Activated naive CD8-positive, alpha-beta T cell (primary cell): ENCODE measurements at regions not wholly inside any gene's neighbourhood (a gene's known extent, or its start where the extent isn't known, plus 50 kb on each side); places are given as distances from the start of the nearest gene placed in this dataset.
"Not testable (repeated sequence)": the region's sequence is repeated elsewhere in the genome, so short reads cannot be mapped to it uniquely, and the experiment has no call there.

Source experiments
- H3K27ac Mint-ChIP-seq: one replicate; pipeline ENCODE4 v1.8.0; 2021; ENCODE audit warnings: mixed read lengths
- H3K27me3 Mint-ChIP-seq: one replicate; pipeline ENCODE4 v1.8.0; 2021; ENCODE audit warnings: mixed read lengths
- H3K36me3 Mint-ChIP-seq: one replicate; pipeline ENCODE4 v1.8.0; 2021; ENCODE audit warnings: mixed read lengths
- H3K4me1 Mint-ChIP-seq: one replicate; pipeline ENCODE4 v1.8.0; 2021; ENCODE audit warnings: low read depth, mixed read lengths
- H3K4me3 Mint-ChIP-seq: one replicate; pipeline ENCODE4 v1.8.0; 2021; ENCODE audit warnings: mild to moderate bottlenecking, mixed read lengths
- H3K9me3 Mint-ChIP-seq: one replicate; pipeline ENCODE4 v1.8.0; 2021; ENCODE audit warnings: low read depth, mixed read lengths

DNA sequence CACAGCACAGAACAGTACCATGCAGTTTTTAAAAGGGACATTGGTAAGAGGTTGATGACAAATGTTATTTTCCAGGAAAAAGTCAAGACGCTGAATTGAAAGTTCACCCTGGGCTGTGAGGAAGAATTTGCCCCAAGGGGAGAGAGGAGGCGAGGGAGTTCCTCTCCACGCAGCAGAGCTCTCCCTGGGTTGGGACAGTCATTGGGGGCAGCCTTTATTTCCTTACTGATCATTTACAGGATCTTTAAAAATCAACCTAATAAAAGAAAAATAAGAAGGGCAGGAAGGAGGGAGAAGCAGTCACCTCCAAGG is 49.9 kb upstream of the WNT7B start:
- H3K4me1 Mint-ChIP-seq, result peaks cover 7% of the 10 kb centered on the region
- peak overlapping the region; percentile 68 for H3K4me3 Mint-ChIP-seq
- peaks cover 20% of the 10 kb centered on the region for H3K27me3 Mint-ChIP-seq

DNA sequence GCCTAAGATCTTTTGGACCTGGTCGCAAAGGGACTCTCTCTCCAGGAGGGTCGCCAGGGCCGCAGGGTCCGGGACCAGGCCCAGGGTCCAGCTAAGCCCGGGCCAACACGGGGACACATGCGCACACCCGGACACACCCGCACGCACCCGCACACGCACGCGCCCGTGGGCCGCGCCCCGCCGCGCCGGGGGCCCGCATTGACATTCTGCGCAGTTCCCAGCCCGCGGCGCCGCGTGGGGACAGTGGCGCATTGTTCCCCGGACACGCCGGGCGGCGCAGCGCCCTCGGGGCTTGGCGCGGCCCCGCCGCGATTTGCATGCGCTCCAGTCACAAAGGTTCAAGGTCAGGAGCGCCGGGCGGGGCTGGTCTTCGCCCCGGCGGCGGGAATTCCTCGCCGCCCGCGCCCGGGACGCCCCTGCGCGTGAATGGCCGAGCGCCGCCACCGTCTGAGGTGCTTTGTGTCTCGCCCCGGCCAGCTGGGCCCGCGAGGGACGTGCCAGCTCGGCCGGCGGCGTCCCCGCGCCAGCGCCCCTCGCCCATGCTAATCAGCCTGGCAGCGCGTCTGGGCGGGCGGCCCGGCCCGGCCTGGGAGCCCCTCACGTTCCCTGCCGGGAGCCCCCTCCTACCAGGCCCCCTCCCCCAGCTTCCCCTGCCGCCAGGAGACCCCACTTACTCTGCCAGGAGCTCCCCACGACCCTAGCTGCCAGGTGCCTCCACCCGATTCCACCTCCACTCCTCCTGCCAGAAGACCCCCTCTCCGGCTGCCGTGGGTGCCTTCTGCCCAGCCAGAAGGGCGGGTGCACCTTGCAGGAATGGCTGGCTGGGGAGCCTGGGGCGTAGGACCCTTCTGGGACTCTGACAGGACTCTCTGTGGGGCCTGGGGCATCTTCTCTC is 50.5 kb upstream of the WNT7B start:
- Mint-ChIP-seq H3K4me3 (no peak overlapping the region), H3K27me3 (peaks cover 20% of the 10 kb centered on the region), H3K9me3 (no peaks in the 10 kb centered on the region), H3K4me1 (peaks cover 7% of the 10 kb centered on the region), H3K36me3 (no peaks in the 10 kb centered on the region), H3K27ac (no peak overlapping the region)

More for the DNA sequence above, 49.9 kb upstream of the WNT7B start:
- H3K27ac Mint-ChIP-seq, result no peak overlapping the region
- no peaks in the 10 kb centered on the region for H3K9me3 Mint-ChIP-seq
- no peaks in the 10 kb centered on the region for H3K36me3 Mint-ChIP-seq

DNA sequence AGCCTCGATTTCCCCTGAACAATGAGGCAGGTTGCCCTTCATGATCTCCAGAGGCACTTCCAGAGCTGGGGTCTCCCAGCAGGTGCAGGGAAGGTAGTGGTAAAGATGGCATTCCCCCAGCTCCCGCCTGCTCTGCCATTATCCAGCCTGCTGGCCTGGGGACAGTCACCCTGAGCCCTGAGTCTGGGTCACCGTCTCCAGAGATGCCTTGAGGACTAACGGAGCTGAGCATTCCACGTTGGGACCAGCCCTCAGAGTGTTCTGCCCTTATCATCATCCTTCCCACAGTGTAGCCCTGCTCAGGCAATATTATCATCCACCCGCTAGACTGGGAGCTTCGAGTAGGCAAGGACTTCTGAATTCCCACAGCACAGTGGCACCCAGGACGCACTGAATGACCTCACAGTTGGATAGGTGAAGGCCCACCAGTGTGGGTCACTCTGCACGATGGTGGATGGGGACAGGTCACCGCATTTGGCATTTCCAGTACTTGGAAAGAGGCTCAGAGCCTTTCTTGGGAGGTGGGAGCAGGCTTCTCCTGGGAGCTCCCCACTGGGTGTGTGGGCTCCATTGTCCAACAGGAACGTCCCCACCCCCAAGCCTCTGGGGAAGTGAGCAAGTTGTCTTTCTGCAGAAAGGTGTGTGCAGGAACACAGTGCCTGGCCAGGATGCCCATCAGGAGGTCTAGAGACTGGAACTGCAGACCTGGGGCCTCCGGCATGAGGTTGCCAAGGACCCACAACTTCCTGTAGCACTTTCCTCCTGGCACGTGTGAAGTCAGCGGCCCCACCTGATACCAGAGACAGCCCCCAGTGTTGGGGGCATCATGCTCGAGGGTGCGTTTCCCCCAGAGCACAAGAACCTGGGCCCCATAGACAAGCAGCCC is 51.4 kb upstream of the WNT7B start:
- Mint-ChIP-seq H3K27ac (no peak overlapping the region), H3K4me1 (peaks cover 7% of the 10 kb centered on the region), H3K36me3 (no peaks in the 10 kb centered on the region), H3K27me3 (peaks cover 20% of the 10 kb centered on the region), H3K9me3 (no peaks in the 10 kb centered on the region), H3K4me3 (no peak overlapping the region)

DNA sequence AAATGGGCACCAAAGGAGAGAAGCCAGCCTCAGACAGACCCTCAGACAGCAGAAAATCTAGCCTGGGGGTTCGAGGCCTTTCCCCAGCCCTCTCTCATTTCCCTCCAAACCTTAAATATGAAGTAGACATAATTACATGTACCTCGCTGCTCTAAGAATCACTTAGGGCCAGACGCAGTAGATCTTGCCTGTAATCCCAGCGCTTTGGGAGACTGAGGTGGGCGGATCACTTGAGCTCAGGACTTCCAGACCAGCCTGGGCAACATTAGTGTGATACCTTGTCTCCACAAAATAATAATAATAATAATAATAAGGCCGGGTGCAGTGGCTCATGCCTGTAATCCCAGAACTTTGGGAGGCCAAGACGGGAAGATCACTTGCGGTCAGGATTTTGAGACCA is 52.1 kb upstream of the WNT7B start:
- Mint-ChIP-seq H3K4me1 (peaks cover 7% of the 10 kb centered on the region), H3K36me3 (no peaks in the 10 kb centered on the region), H3K27ac (no peak overlapping the region), H3K9me3 (no peaks in the 10 kb centered on the region), H3K27me3 (peaks cover 20% of the 10 kb centered on the region), H3K4me3 (no peak overlapping the region)

DNA sequence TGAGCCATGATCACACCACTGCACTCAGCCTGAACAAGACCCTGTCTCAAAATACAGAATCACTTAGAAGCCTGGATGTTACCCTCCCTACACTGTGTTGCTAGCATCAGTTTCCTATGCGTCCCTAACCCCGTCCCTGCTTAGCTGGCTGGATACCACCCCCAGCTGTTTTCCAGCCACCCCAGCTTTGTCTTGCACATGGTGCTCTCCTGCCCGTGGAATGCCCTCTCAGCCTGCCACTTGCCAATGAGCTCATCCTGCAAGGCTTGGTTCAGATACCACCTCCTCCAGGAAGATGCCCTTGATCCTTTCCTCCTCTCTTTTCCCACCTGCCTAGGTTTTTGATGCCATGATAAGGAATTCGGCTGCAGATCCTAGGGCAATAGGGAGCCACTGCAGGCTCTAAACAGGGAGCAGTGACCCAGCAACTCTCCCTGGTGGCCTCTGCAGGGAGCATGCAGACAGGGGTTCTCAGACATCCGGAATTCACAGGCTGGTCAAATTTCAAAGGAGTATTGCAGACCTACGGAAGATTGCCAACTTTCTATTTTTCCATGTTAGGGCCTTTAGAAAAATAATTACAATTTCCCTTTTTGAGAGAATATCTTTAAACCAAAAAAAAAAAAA is 52.7 kb upstream of the WNT7B start:
- Mint-ChIP-seq H3K4me3 (no peak overlapping the region), H3K27ac (no peak overlapping the region), H3K36me3 (no peaks in the 10 kb centered on the region)

DNA sequence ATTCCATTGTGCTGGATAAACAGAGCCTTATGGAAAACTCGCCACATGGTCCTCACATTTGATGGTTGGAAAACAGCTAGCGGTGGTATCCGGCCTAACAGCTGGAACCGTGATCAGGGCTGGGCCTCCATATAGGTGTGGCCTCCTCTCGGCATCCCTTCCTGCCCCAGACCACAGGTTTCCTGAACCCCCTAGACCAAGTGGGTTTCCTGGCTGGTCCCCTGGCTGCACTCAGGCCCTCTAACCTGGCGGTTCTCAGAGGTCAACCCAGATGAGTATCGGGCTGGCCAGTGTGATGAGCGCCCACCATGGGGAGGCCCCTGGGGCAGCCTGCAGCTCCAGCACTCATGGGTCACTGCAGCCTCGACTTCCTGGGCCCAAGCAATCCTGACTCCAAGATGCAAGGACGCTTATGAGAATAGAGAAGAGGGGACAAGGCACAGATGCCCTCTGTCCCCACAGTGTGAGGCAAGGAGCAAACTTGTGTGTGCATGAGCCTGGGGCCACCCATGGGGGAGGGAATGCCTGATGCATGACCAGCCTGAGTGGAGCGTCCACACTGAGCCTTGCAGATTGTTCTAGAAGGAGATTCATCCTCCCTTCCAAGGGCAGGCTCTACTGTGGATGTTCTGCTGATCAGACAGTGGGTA is 53.4 kb upstream of the WNT7B start:
- H3K9me3 Mint-ChIP-seq, result no peaks in the 10 kb centered on the region
- no peaks in the 10 kb centered on the region for H3K36me3 Mint-ChIP-seq
- no peak overlapping the region for H3K4me3 Mint-ChIP-seq
- peaks cover 13% of the 10 kb centered on the region for H3K4me1 Mint-ChIP-seq
- H3K27me3 Mint-ChIP-seq, result peaks cover 16% of the 10 kb centered on the region
- H3K27ac Mint-ChIP-seq, result no peak overlapping the region

More for the DNA sequence above, 52.7 kb upstream of the WNT7B start:
- Mint-ChIP-seq H3K4me1 (peaks cover 7% of the 10 kb centered on the region), H3K27me3 (peaks cover 17% of the 10 kb centered on the region), H3K9me3 (no peaks in the 10 kb centered on the region)

DNA sequence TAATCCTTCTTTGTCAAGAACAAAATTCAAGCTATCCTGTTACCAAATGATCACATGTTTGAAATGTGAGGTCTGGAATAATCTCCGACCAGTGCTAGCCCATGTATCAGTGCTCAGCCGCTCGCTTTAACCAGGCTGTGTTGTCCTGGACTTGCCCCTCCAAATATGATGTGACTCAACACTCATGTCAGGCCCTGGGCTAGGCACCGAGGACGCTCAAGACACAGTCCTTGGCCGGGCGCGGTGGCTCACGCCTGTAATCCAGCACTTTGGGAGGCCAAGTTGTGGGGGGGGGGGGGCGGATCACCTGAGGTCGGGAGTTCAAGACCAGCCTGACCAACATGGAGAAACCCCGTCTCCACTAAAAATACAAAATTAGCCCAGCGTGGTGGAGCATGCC is 54.1 kb upstream of the WNT7B start:
- Mint-ChIP-seq H3K4me1 (peaks cover 13% of the 10 kb centered on the region), H3K9me3 (no peaks in the 10 kb centered on the region), H3K27ac (no peak overlapping the region), H3K4me3 (no peak overlapping the region), H3K36me3 (no peaks in the 10 kb centered on the region), H3K27me3 (peaks cover 9% of the 10 kb centered on the region)

DNA sequence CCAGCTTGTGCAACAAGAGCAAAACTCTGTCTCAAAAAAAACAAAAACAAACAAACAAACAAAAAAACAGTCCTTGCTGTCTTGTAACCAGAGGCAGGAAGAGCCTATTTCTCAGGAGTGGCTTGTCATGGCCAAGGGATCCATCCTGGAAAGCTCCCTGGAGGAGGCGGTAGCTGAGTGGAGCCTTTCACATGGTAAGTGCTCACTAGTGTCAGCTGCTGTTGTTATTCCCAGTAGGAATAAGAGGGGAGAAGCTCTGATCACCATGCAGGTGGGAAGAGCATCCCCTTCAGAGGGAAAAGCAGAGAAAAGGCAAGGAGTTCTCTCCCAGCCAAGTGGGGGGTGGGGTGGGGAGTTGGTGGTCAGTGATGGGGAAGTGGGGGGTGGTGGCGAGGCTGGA is 54.6 kb upstream of the WNT7B start:
- H3K27me3 Mint-ChIP-seq, result peaks cover 4% of the 10 kb centered on the region
- H3K4me3 Mint-ChIP-seq, result no peak overlapping the region
- H3K27ac Mint-ChIP-seq, result no peak overlapping the region
- peaks cover 13% of the 10 kb centered on the region for H3K4me1 Mint-ChIP-seq
- H3K9me3 Mint-ChIP-seq, result no peaks in the 10 kb centered on the region
- no peaks in the 10 kb centered on the region for H3K36me3 Mint-ChIP-seq

DNA sequence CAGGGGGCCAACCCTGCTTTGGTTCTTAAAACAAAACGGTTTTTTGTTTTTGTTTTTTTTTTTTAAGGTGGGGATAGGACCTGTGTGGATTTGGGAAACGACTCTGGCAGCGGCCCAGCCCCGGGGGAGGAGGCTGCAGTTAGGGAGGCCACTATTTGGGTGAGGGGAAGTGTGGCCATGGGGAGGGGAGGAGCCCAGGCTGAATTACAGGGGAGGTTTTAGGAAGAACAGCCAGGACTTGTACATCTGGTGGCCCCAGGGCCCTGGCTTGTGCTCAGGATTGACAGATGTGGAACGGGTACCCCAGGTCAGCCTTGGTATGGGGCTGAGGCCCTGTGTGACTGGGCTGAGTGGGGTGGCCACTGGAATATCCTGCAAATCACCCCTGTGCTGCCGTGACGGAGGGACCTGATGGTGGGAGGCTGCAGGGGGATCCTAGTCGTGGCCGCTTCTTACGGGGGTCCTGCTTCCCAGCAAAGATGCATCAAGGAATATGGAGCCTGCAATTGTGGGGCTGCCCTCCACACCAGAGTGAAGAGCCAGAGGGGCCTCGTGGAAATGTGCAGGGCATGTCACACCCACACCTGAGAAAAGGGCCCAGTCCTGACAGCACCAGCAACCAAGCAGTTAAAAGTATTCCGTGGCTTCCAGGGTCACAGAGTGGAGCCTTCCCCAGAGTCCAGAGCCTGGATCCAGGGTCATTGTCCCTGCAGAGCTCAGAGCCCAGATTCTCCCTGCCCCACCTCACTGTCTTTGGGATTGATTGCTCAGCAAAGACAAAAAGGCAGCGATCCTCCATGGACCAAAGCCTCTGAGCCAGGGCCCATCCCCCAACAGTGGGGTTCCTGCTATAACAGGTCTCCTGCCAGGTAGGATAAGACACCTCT is 55.2 kb upstream of the WNT7B start:
- no peaks in the 10 kb centered on the region for H3K9me3 Mint-ChIP-seq
- no peaks in the 10 kb centered on the region for H3K27me3 Mint-ChIP-seq
- no peak overlapping the region for H3K4me3 Mint-ChIP-seq
- H3K4me1 Mint-ChIP-seq, result peaks cover 15% of the 10 kb centered on the region
- H3K36me3 Mint-ChIP-seq, result no peaks in the 10 kb centered on the region
- no peak overlapping the region for H3K27ac Mint-ChIP-seq

DNA sequence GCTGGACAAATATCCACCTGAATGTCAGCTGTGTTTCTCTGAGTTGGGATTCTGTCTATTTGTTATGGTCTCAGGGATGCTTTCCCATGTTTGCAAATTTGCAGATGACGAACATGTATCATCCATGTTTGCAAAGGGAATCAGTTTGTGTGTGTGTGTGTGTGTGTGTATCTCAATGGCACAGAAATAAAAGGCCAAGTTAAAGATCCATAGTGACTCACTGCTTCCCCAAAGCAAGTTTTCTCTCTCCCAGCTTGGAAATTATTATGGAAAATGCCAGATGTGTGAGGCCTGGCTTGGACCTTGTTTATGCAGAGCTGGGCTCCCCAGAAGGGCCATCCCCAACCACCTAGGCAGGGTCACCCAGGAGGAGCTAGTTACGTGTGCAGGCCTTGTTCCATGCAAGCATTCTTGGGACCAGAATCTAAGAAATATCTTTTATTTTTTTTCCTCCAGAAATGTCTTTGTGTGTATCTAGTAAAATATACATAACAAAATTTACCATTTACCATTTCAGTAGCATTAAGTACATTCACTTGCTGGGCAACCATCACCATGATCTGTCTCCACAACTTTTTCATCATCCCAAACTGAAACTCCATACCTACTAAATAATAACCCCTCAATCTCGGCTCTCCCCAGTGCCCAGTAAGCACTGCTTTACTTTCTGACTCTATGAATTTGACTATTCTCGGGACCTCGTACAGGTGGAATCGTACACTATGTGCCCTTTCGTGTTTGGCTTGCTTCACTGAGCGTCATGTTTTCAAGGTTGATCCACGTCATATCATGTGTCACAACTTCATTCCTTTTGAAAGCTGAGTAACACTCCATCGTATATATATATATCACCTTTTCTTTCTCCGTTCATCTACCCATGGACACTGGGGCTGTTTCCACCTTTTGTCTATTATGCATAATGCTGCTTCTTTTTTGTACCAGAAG is 56.6 kb upstream of the WNT7B start:
- Mint-ChIP-seq H3K27ac (no peak overlapping the region), H3K27me3 (no peaks in the 10 kb centered on the region)

DNA sequence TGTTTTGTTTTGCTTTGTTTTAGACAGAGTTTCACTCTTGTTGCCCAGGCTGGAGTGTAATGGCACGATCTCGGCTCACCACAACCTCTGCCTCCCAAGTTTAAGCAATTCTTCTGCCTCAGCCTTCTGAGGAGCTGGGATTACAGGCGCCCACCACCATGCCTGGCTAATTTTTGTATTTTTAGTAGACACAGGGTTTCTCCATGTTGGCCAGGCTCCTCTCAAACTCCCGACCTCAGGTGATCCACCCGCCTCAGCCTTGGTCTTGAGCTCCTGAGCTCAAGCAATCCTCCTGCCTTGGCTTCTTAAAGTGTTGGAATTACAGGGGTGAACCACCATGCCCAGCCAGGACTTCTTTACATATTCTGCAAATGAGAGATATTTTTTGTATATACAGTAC is 57.5 kb upstream of the WNT7B start:
- H3K27me3 Mint-ChIP-seq, H3K36me3 Mint-ChIP-seq, H3K9me3 Mint-ChIP-seq: not testable (repeated sequence)
- Mint-ChIP-seq H3K4me1 (peaks cover 14% of the 10 kb centered on the region), H3K4me3 (peak overlapping the region; percentile 76), H3K27ac (peak overlapping the region; percentile 34)

More for the DNA sequence above, 56.6 kb upstream of the WNT7B start:
- Mint-ChIP-seq H3K36me3 (no peaks in the 10 kb centered on the region), H3K4me1 (peaks cover 14% of the 10 kb centered on the region), H3K4me3 (no peak overlapping the region), H3K9me3 (no peaks in the 10 kb centered on the region)

DNA sequence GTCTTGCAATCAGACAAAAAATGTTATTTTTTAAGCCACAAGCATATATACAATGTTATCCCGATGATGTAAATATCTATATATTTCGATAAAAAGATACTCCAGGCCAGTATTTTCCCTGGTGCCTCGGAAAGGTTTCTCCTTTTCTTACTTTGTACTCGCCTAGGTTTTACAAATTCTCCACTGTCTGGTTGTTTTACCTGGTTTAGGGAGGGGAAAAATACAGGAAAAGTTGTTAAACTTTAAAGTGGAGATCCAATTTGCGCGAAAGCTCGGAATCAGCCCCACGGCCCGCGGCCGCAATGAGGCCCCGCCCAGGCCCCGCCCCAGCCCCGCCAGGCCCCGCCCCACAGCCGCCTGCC is 58.4 kb upstream of the WNT7B start:
- peak overlapping the region; percentile 34 for H3K27ac Mint-ChIP-seq
- H3K27me3 Mint-ChIP-seq, result no peaks in the 10 kb centered on the region
- H3K4me1 Mint-ChIP-seq, result peaks cover 15% of the 10 kb centered on the region
- H3K9me3 Mint-ChIP-seq, result no peaks in the 10 kb centered on the region
- no peaks in the 10 kb centered on the region for H3K36me3 Mint-ChIP-seq
- peak overlapping the region; percentile 76 for H3K4me3 Mint-ChIP-seq
